ENCODE measurements at regions not wholly inside any gene's neighbourhood (a gene's known extent, or its start where the extent isn't known, plus 50 kb on each side); places are given as distances from the start of the nearest gene placed in this dataset.

DNA sequence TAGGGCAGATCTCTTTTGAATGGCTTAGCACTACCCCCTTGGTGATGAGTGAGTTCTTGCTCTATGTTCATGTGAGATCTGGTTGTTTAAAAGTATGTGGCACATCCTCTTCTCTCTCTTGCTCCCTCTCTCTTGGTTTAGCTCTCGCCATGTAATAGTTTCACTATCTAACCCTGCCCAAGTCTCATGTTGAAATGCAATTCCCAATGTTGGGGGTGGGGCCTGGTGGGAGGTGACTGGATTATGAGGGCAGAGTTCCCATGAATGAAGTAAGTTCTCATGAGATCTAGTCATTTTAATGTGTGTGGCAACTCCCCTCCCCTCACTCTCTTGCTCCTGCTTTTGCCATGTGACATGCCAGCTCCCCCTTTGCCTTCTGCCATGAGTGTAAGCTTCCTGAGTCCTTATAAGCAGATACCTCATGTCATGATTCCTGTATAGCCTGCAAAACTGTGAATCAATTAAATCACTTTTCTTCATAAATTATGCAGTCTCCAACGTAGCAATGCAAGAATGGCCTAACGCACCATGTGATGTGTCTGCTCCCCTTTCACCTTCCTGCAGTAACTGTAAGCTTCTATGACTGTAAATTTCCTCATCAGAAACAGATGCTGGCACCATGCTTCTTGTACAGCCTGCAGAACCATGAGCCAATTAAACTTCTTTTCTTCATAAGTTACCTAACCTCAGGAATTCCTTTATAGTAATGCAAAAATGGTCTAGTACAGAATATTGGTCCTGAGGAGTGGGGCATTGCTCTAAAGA lies 74.8 kb upstream of the KCNH8 start (continued):
- TF ChIP-seq ASH2L (IDR thresholded peaks at IDR 0.05; ENCODE audit: low read length) (no peak), EP300 (IDR thresholded peaks at IDR 0.05; ENCODE audit: borderline replicate concordance in 1 of 2, low read depth in 2 of 2, low read length in 2 of 2) (no peak), SP1 (IDR thresholded peaks at IDR 0.05; ENCODE audit: low read depth, low read length) (no peak), EZH2 (IDR thresholded peaks at IDR 0.05; ENCODE audit: low read depth, low read length, severe bottlenecking) (no peak), EGR1 (IDR thresholded peaks at IDR 0.05; ENCODE audit: borderline replicate concordance, low read depth, low read length) (no peak), SP2 (IDR thresholded peaks at IDR 0.05; ENCODE audit: low read length) (no peak)

Measured in H1 (cell line).